ENCODE measurements at regions not wholly inside any gene's neighbourhood (a gene's known extent, or its start where the extent isn't known, plus 50 kb on each side); places are given as distances from the start of the nearest gene placed in this dataset.

GRCh38 chr6:73927421-73927820 is 231.4 kb downstream of the CD109 start:
- H3K9me1 ChIP-seq (ENCODE audit: control insufficient read depth, insufficient read depth, low read length): no peaks in the 10 kb centered on the region
- no peaks in the 10 kb centered on the region for H3K36me3 ChIP-seq (ENCODE audit: control insufficient read depth, insufficient read depth, low read length)
- no TSS peak for BruUV-seq (replicated peaks)
- no peak overlapping the region for H3K4me2 ChIP-seq (ENCODE audit: insufficient read depth, low read length)
- ChIA-PET CTCF (ENCODE audit: low intra/inter-chr PET ratio) (no interaction called here), POLR2A (no interaction called here)
- H3K9me3 ChIP-seq (replicated peaks; ENCODE audit: control insufficient read depth, insufficient read depth, low read depth, low read length): no peaks in the 10 kb centered on the region
- intact Hi-C loops (cut with micrococcal nuclease): no loop called here
- no peak for DNase-seq (ENCODE audit: extremely low read depth in 1 of 4, low spot score in 3 of 4)
- no peak overlapping the region for H3K9ac ChIP-seq (ENCODE audit: insufficient read depth in 1 of 2, low read depth in 2 of 2, low read length in 2 of 2)
- H2AFZ ChIP-seq (ENCODE audit: low read depth, low read length): no peak overlapping the region
- H3K4me1 ChIP-seq (replicated peaks in 1 of 2; ENCODE audit: control insufficient read depth in 2 of 2, insufficient read depth in 2 of 2, low read length in 2 of 2): no peaks in the 10 kb centered on the region
- in situ Hi-C loops (cut with MboI): no loop called here
- no peak overlapping the region for H3K27ac ChIP-seq (ENCODE audit: extremely low read depth, low read depth, low read length)
- H3K27me3 ChIP-seq (ENCODE audit: control insufficient read depth in 2 of 2, insufficient read depth in 2 of 2, low read length in 2 of 2): no peaks in the 10 kb centered on the region
- no peak for FAIRE-seq
- no peak for ATAC-seq
- H3K79me2 ChIP-seq (ENCODE audit: control insufficient read depth, insufficient read depth, low read length): no peaks in the 10 kb centered on the region
- no peaks in the 10 kb centered on the region for H4K20me1 ChIP-seq (replicated peaks; ENCODE audit: control insufficient read depth, insufficient read depth, low read length)
- H3K4me3 ChIP-seq: no peak overlapping the region
- TF ChIP-seq GATAD2A (IDR thresholded peaks at IDR 0.05) (no peak), KDM5B (IDR thresholded peaks at IDR 0.05; ENCODE audit: insufficient replicate concordance, low read depth, low read length) (no peak), IRF2 (CRISPR knock-in tag; IDR thresholded peaks at IDR 0.05) (no peak), HMGXB4 (CRISPR knock-in tag; IDR thresholded peaks at IDR 0.05) (no peak), ZNF644 (tag; IDR thresholded peaks at IDR 0.05; ENCODE audit: low read depth) (no peak), ATF6 (CRISPR knock-in tag; IDR thresholded peaks at IDR 0.05) (no peak), ZBTB40 (IDR thresholded peaks at IDR 0.05) (no peak), ZBTB40 (CRISPR knock-in tag; IDR thresholded peaks at IDR 0.05) (no peak), SAFB2 (IDR thresholded peaks at IDR 0.05; ENCODE audit: borderline replicate concordance, low read depth, low read length, severe bottlenecking) (no peak), ZNF175 (CRISPR knock-in tag; IDR thresholded peaks at IDR 0.05; ENCODE audit: low read depth) (no peak)

All from K562 (cell line).